Chondrocyte (in vitro differentiated cells): ENCODE measurements at regions not wholly inside any gene's neighbourhood (a gene's known extent, or its start where the extent isn't known, plus 50 kb on each side); places are given as distances from the start of the nearest gene placed in this dataset.

Source experiments
- DNase-seq: peaks from one replicate; pipeline ENCODE4 v3.0.0; 2021; ENCODE audit warnings: mixed read lengths, low spot score
- H3K27ac Mint-ChIP-seq: one replicate; pipeline ENCODE4 v1.8.0; 2021; ENCODE audit warnings: mild to moderate bottlenecking, moderate library complexity, mixed read lengths; ENCODE audit not compliant: unreplicated experiment
- H3K27me3 Mint-ChIP-seq: 2 replicates; pipeline ENCODE4 v1.8.0; 2021; ENCODE audit warnings: low read depth, mixed read lengths
- H3K36me3 Mint-ChIP-seq: 2 replicates; pipeline ENCODE4 v1.8.0; 2021; ENCODE audit warnings: low read depth, mixed read lengths
- H3K4me1 Mint-ChIP-seq: 2 replicates; pipeline ENCODE4 v1.8.0; 2021; ENCODE audit warnings: low read depth, mild to moderate bottlenecking, mixed read lengths
- H3K4me3 Mint-ChIP-seq: one replicate; pipeline ENCODE4 v1.8.0; 2021; ENCODE audit warnings: mild to moderate bottlenecking, moderate library complexity, mixed read lengths; ENCODE audit not compliant: unreplicated experiment
- H3K9me3 Mint-ChIP-seq: 2 replicates; pipeline ENCODE4 v1.8.0; 2021; ENCODE audit warnings: low read depth, mixed read lengths
- CTCF ChIP-seq: fragments of 200-600 bp; sonication (generic); IDR thresholded peaks from 2 replicates; pipeline ENCODE4 v1.5.0; 2021; ENCODE audit warnings: antibody characterized with exemption, mild to moderate bottlenecking, moderate library complexity

DNA sequence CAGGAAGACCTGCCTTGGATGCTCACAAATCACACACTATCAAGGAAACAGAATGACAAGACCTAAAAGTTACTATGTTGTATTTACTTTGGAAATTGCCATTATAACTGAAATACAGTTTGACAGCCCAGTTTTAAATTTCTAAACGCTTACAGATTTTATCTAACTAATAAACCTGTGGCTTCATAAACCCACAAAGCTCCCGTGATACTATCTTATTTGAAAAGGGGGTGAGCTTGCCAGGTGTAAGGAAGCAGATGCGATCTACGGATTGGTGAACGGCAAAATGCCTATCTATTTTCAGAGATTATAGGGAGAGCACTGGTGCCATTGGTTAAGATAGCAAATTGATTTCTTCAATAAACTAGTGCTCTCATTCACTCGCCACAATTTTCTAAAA lies 485.5 kb downstream of the BCAT1 start:
- no peaks in the 10 kb centered on the region for H3K27me3 Mint-ChIP-seq
- TF ChIP-seq CTCF: no peak
- H3K27ac Mint-ChIP-seq: no peak overlapping the region
- DNase-seq: no peak
- no peak overlapping the region for H3K4me3 Mint-ChIP-seq
- no peaks in the 10 kb centered on the region for H3K36me3 Mint-ChIP-seq
- no peaks in the 10 kb centered on the region for H3K9me3 Mint-ChIP-seq
- no peaks in the 10 kb centered on the region for H3K4me1 Mint-ChIP-seq

GRCh38 chr12:24462946-24463345 lies 486.0 kb downstream of the BCAT1 start:
- H3K4me3 Mint-ChIP-seq: no peak overlapping the region
- DNase-seq: no peak
- no peak for TF ChIP-seq CTCF
- no peaks in the 10 kb centered on the region for H3K27me3 Mint-ChIP-seq
- H3K9me3 Mint-ChIP-seq: no peaks in the 10 kb centered on the region
- no peaks in the 10 kb centered on the region for H3K4me1 Mint-ChIP-seq
- no peaks in the 10 kb centered on the region for H3K36me3 Mint-ChIP-seq
- no peak overlapping the region for H3K27ac Mint-ChIP-seq

DNA sequence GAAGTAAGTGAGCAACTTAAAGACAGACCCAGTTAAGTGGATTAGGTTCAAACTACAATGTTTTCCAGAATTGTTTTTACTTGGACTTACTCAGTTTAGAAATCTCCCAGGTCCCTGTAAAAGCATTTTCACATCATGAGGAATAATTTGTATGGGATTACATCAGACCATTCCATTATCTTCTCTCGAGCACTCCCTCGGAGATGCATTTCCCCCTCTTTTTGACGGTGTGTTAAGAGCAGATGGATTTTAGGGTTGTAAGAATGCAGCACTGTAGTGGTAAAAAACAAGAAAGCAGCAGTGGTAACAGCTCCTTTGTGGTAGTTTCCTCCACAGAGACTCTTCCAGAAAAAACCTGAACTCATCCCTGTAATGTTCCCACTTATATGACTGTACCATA lies 488.4 kb downstream of the BCAT1 start:
- Mint-ChIP-seq H3K36me3 (no peaks in the 10 kb centered on the region), H3K9me3 (no peaks in the 10 kb centered on the region), H3K4me3 (no peak overlapping the region), H3K4me1 (peaks cover 11% of the 10 kb centered on the region), H3K27me3 (no peaks in the 10 kb centered on the region), H3K27ac (no peak overlapping the region)
- TF ChIP-seq CTCF: no peak
- no peak for DNase-seq

DNA sequence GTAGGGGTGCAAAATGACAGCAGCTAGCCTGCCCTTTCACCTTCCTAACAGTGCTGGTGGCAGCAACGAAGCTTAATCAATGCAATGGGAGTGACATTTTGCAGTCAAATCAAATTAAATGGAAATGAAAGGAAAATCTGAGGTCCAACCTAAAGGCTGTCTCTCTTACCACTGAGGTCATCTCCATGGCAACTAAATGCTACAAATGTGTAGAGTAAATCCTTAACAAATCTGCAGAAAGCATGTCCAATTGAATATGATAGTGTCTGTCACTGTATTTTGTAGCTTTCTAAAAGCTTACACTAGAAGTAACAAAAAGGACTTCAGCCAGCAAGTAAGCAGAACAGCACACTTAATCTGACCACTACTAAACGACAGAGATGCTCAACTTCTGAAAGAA lies 488.8 kb downstream of the BCAT1 start:
- H3K4me1 Mint-ChIP-seq: peaks cover 11% of the 10 kb centered on the region
- no peak overlapping the region for H3K4me3 Mint-ChIP-seq
- H3K36me3 Mint-ChIP-seq: no peaks in the 10 kb centered on the region
- no peaks in the 10 kb centered on the region for H3K9me3 Mint-ChIP-seq
- H3K27me3 Mint-ChIP-seq: no peaks in the 10 kb centered on the region
- DNase-seq: no peak
- no peak overlapping the region for H3K27ac Mint-ChIP-seq
- no peak for TF ChIP-seq CTCF

- no peaks in the 10 kb centered on the region for H3K9me3 Mint-ChIP-seq
- no peak for DNase-seq
- no peaks in the 10 kb centered on the region for H3K36me3 Mint-ChIP-seq
- H3K27me3 Mint-ChIP-seq: no peaks in the 10 kb centered on the region
- TF ChIP-seq CTCF: no peak
- peaks cover 11% of the 10 kb centered on the region for H3K4me1 Mint-ChIP-seq
- H3K4me3 Mint-ChIP-seq: no peak overlapping the region
- H3K27ac Mint-ChIP-seq: no peak overlapping the region
These were observed 493.1 kb downstream of the BCAT1 start for GRCh38 chr12:24455811-24456210.
